ENCODE measurements at regions not wholly inside any gene's neighbourhood (a gene's known extent, or its start where the extent isn't known, plus 50 kb on each side); places are given as distances from the start of the nearest gene placed in this dataset.
"Not testable (repeated sequence)": the region's sequence is repeated elsewhere in the genome, so short reads cannot be mapped to it uniquely, and the experiment has no call there.

- DNase-seq, result no peak
- Mint-ChIP-seq H3K4me3 (no peak overlapping the region), H3K9me3 (no peaks in the 10 kb centered on the region), H3K27ac (no peak overlapping the region), H3K36me3 (ENCODE audit: low read depth) (no peaks in the 10 kb centered on the region), H3K4me1 (ENCODE audit: low read depth) (no peaks in the 10 kb centered on the region), H3K27me3 (peaks cover 6% of the 10 kb centered on the region)
- intact Hi-C loops (cut with micrococcal nuclease), result no loop called here
- CTCF ChIA-PET, result no interaction called here
- POLR2A ChIA-PET, result no interaction called here
- TF ChIP-seq, protein P1, sequence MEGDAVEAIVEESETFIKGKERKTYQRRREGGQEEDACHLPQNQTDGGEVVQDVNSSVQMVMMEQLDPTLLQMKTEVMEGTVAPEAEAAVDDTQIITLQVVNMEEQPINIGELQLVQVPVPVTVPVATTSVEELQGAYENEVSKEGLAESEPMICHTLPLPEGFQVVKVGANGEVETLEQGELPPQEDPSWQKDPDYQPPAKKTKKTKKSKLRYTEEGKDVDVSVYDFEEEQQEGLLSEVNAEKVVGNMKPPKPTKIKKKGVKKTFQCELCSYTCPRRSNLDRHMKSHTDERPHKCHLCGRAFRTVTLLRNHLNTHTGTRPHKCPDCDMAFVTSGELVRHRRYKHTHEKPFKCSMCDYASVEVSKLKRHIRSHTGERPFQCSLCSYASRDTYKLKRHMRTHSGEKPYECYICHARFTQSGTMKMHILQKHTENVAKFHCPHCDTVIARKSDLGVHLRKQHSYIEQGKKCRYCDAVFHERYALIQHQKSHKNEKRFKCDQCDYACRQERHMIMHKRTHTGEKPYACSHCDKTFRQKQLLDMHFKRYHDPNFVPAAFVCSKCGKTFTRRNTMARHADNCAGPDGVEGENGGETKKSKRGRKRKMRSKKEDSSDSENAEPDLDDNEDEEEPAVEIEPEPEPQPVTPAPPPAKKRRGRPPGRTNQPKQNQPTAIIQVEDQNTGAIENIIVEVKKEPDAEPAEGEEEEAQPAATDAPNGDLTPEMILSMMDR (IDR thresholded peaks at IDR 0.05), result no peak
- ATAC-seq, result no peak
Measured at GRCh38 chr16:22646948-22647556, 136.4 kb downstream of the NPIPB5 start.

DNA sequence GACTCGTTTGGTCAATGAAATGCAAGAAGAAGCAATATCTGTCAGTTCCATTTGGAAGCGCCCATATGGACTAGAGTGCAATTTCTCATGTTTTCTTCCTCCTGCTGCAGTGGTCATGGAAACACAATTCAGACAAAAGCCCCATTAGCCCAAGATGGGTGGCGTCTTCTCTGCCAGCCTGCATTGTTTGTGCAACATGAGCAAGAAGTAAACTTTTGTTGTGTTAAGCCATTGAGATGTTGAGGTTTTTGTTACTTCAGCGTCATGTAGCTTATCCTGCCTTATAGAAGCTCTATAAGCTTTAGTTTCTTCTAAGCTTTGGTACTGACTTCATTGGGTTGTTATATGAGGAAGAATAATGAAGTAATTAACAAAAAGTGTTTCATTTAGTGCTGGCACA, 137.4 kb downstream of the NPIPB5 start:
- Mint-ChIP-seq H3K27ac (no peak overlapping the region), H3K9me3 (no peaks in the 10 kb centered on the region), H3K4me1 (ENCODE audit: low read depth) (no peaks in the 10 kb centered on the region), H3K27me3 (peaks cover 7% of the 10 kb centered on the region), H3K36me3 (ENCODE audit: low read depth) (no peaks in the 10 kb centered on the region), H3K4me3 (no peak overlapping the region)
- intact Hi-C loops (cut with micrococcal nuclease), result no loop called here
- no peak for DNase-seq
- ATAC-seq, result no peak
- CTCF ChIA-PET, result no interaction called here
- POLR2A ChIA-PET, result no interaction called here
- TF ChIP-seq, protein P1 (IDR thresholded peaks at IDR 0.05), result no peak

DNA sequence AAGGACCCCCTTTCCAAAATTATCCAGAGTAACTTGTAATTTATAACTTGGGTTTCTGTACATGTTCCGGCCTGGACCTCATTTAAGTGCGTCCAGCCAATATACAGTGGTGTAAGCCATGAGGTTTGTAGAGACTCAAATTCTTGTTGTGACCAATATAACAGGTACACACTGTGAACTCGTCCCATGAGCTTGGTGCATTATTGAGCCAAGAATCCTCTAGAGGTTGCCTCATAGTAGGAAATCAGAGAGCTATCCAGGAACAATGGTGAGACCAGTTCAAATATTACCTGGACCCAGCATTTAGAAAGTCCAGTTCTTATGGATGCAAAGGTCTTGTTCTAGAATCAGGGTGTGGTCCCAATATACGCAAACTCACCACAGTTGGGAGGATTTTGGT, 138.2 kb downstream of the NPIPB5 start:
- intact Hi-C loops (cut with micrococcal nuclease), result no loop called here
- POLR2A ChIA-PET, result no interaction called here
- Mint-ChIP-seq H3K27ac (no peak overlapping the region), H3K4me3 (no peak overlapping the region), H3K27me3 (peaks cover 12% of the 10 kb centered on the region), H3K36me3 (ENCODE audit: low read depth) (no peaks in the 10 kb centered on the region), H3K4me1 (ENCODE audit: low read depth) (no peaks in the 10 kb centered on the region), H3K9me3 (no peaks in the 10 kb centered on the region)
- TF ChIP-seq, protein P1 (IDR thresholded peaks at IDR 0.05), result no peak
- ATAC-seq, result no peak
- CTCF ChIA-PET, result no interaction called here
- DNase-seq, result no peak

GRCh38 chr16:22651111-22651817, 140.6 kb downstream of the NPIPB5 start:
- POLR2A ChIA-PET; H3K4me3 Mint-ChIP-seq; H3K36me3 Mint-ChIP-seq (ENCODE audit: low read depth); H3K27ac Mint-ChIP-seq; DNase-seq; ATAC-seq; CTCF ChIA-PET; H3K9me3 Mint-ChIP-seq; H3K4me1 Mint-ChIP-seq (ENCODE audit: low read depth); intact Hi-C loops (cut with micrococcal nuclease): not testable (repeated sequence)
- peaks cover 13% of the 10 kb centered on the region for H3K27me3 Mint-ChIP-seq

GRCh38 chr16:22652463-22652845, 141.8 kb downstream of the NPIPB5 start:
- DNase-seq, result no peak
- Mint-ChIP-seq H3K9me3 (no peaks in the 10 kb centered on the region), H3K27ac (no peak overlapping the region), H3K27me3 (peaks cover 13% of the 10 kb centered on the region), H3K4me3 (no peak overlapping the region), H3K4me1 (ENCODE audit: low read depth) (no peaks in the 10 kb centered on the region), H3K36me3 (ENCODE audit: low read depth) (no peaks in the 10 kb centered on the region)
- ATAC-seq, result no peak
- POLR2A ChIA-PET, result no interaction called here
- TF ChIP-seq, protein P1 (IDR thresholded peaks at IDR 0.05), result no peak
- CTCF ChIA-PET, result no interaction called here
- intact Hi-C loops (cut with micrococcal nuclease), result no loop called here

All from activated CD8-positive, alpha-beta T cell treated with anti-CD3 and anti-CD28 coated beads for 36 hours (primary cell).